Stimulated activated CD4-positive, alpha-beta T cell treated with anti-CD3 and anti-CD28 coated beads, TNF-alpha, amount 100 ng/mL, for 4 hours (primary cell): ENCODE measurements at regions not wholly inside any gene's neighbourhood (a gene's known extent, or its start where the extent isn't known, plus 50 kb on each side); places are given as distances from the start of the nearest gene placed in this dataset.

Experiments
- DNase-seq, 3 experiments: peaks; one replicate each; pipeline ENCODE4 v3.0.0-alpha.2; 2020; ENCODE audit warnings: low read depth in 3 of 3

- no peak for DNase-seq
These were observed 112.2 kb downstream of the TRIB2 start for GRCh38 chr2:12828980-12829379.

- DNase-seq: no peak
These were observed 114.3 kb downstream of the TRIB2 start for GRCh38 chr2:12831016-12831415.

- DNase-seq: no peak
These were observed 117.5 kb downstream of the TRIB2 start for GRCh38 chr2:12834239-12834638.

- no peak for DNase-seq
These were observed 119.0 kb downstream of the TRIB2 start for GRCh38 chr2:12835733-12836132.

- no peak for DNase-seq
These were observed 122.6 kb downstream of the TRIB2 start for GRCh38 chr2:12839339-12839738.

- DNase-seq: no peak
These were observed 124.3 kb downstream of the TRIB2 start for GRCh38 chr2:12841021-12841420.

- no peak for DNase-seq
These were observed 126.2 kb downstream of the TRIB2 start for GRCh38 chr2:12842917-12843316.

- no peak for DNase-seq
These were observed 127.8 kb downstream of the TRIB2 start for GRCh38 chr2:12844511-12844910.

GRCh38 chr2:12847694-12848575 is 131.2 kb downstream of the TRIB2 start:
- DNase-seq: no peak

GRCh38 chr2:12852135-12852534 is 135.4 kb downstream of the TRIB2 start:
- DNase-seq: no peak

- no peak for DNase-seq
These were observed 137.3 kb downstream of the TRIB2 start for GRCh38 chr2:12854001-12854530.

- no peak for DNase-seq
These were observed 138.8 kb downstream of the TRIB2 start for GRCh38 chr2:12855508-12855907.

GRCh38 chr2:12856934-12857601 is 140.3 kb downstream of the TRIB2 start:
- no peak for DNase-seq

GRCh38 chr2:12857891-12858290 is 141.2 kb downstream of the TRIB2 start:
- DNase-seq: no peak

GRCh38 chr2:12858786-12859185 is 142.1 kb downstream of the TRIB2 start:
- DNase-seq: no peak

- no peak for DNase-seq
These were observed 144.7 kb downstream of the TRIB2 start for GRCh38 chr2:12861344-12861930.

GRCh38 chr2:12862541-12862940 is 145.8 kb downstream of the TRIB2 start:
- no peak for DNase-seq

- DNase-seq: no peak
These were observed 147.2 kb downstream of the TRIB2 start for GRCh38 chr2:12863937-12864336.

GRCh38 chr2:12867631-12868287 is 151.0 kb downstream of the TRIB2 start:
- no peak for DNase-seq

- DNase-seq: no peak
These were observed 154.0 kb downstream of the TRIB2 start for GRCh38 chr2:12870692-12871091.

- no peak for DNase-seq
These were observed 155.1 kb downstream of the TRIB2 start for GRCh38 chr2:12871694-12872315.

- no peak for DNase-seq
These were observed 161.0 kb downstream of the TRIB2 start for GRCh38 chr2:12877761-12878160.
